Activated CD4-positive, alpha-beta T cell treated with anti-CD3 and anti-CD28 coated beads for 36 hours (primary cell): ENCODE measurements at regions not wholly inside any gene's neighbourhood (a gene's known extent, or its start where the extent isn't known, plus 50 kb on each side); places are given as distances from the start of the nearest gene placed in this dataset.

ENCODE experiments used
- ATAC-seq: fragments of 200-7000 bp; cut with Tn5 transposase; one replicate; pipeline ENCODE4 v1.10.0; 2021; ENCODE audit warnings: mild to moderate bottlenecking, moderate library complexity
- CTCF ChIA-PET: fragments of 350-600 bp; sonication (Branson Sonifier 250); formaldehyde crosslinking; loops from one replicate; lab custom pipeline; 2021; ENCODE audit warnings: antibody characterized with exemption; lab: Charles Lee
- POLR2A ChIA-PET: fragments of 350-600 bp; sonication (Branson Sonifier 250); formaldehyde crosslinking; loops from one replicate; lab custom pipeline; 2021; ENCODE audit warnings: antibody characterized with exemption, inconsistent platforms; lab: Charles Lee
- DNase-seq: peaks from one replicate; pipeline ENCODE4 v3.0.0-alpha.2; 2020
- H3K27ac Mint-ChIP-seq: one replicate; pipeline ENCODE4 v1.8.0; 2021; ENCODE audit warnings: mixed read lengths
- H3K27me3 Mint-ChIP-seq: one replicate; pipeline ENCODE4 v1.8.0; 2021; ENCODE audit warnings: mixed read lengths
- H3K36me3 Mint-ChIP-seq: one replicate; pipeline ENCODE4 v1.8.0; 2021; ENCODE audit warnings: low read depth, mixed read lengths
- H3K4me1 Mint-ChIP-seq: one replicate; pipeline ENCODE4 v1.8.0; 2021; ENCODE audit warnings: mixed read lengths
- H3K4me3 Mint-ChIP-seq: one replicate; pipeline ENCODE4 v1.8.0; 2021; ENCODE audit warnings: mild to moderate bottlenecking, moderate library complexity, mixed read lengths
- H3K9me3 Mint-ChIP-seq: one replicate; pipeline ENCODE4 v1.8.0; 2021; ENCODE audit warnings: low read depth, mixed read lengths
- intact Hi-C, 2 experiments: fragments of 100-400 bp; cut with DNase I in 1 of 2; cut with micrococcal nuclease in 1 of 2; formaldehyde crosslinking; loops; one replicate each; pipeline versions ENCODE4 v1.14.2 to v1.15.1; 2022 to 2024; cut with DNase I, micrococcal nuclease

- H3K9me3 Mint-ChIP-seq, result peaks cover 11% of the 10 kb centered on the region
- ChIA-PET POLR2A (no interaction called here), CTCF (no interaction called here)
- no peak overlapping the region for H3K4me3 Mint-ChIP-seq
- H3K27ac Mint-ChIP-seq, result no peak overlapping the region
- DNase-seq, result no peak
- H3K4me1 Mint-ChIP-seq, result no peaks in the 10 kb centered on the region
- H3K36me3 Mint-ChIP-seq, result no peaks in the 10 kb centered on the region
- ATAC-seq, result no peak
- intact Hi-C loops, result no loop called here
- peaks cover 4% of the 10 kb centered on the region for H3K27me3 Mint-ChIP-seq
Measured at GRCh38 chr15:96561593-96561992, 231.1 kb downstream of the NR2F2 start.

- no peak for ATAC-seq
- no peak overlapping the region for H3K4me3 Mint-ChIP-seq
- H3K4me1 Mint-ChIP-seq, result no peaks in the 10 kb centered on the region
- ChIA-PET POLR2A (no interaction called here), CTCF (no interaction called here)
- H3K27ac Mint-ChIP-seq, result no peak overlapping the region
- H3K36me3 Mint-ChIP-seq, result no peaks in the 10 kb centered on the region
- H3K27me3 Mint-ChIP-seq, result peaks cover 2% of the 10 kb centered on the region
- peaks cover 11% of the 10 kb centered on the region for H3K9me3 Mint-ChIP-seq
- intact Hi-C loops, result no loop called here
- no peak for DNase-seq
Measured at GRCh38 chr15:96564546-96564945, 234.0 kb downstream of the NR2F2 start.

GRCh38 chr15:96565266-96565665 lies 234.8 kb downstream of the NR2F2 start:
- no peak overlapping the region for H3K4me3 Mint-ChIP-seq
- no peaks in the 10 kb centered on the region for H3K36me3 Mint-ChIP-seq
- H3K9me3 Mint-ChIP-seq, result peaks cover 10% of the 10 kb centered on the region
- no peak for DNase-seq
- intact Hi-C loops, result no loop called here
- ChIA-PET POLR2A (no interaction called here), CTCF (interaction anchor here (0.8 kb wide), 1 partner anchor 1885 kb away, joined by 3 read pairs; no protein-coding TSS in a partner anchor)
- H3K27ac Mint-ChIP-seq, result no peak overlapping the region
- peaks cover 2% of the 10 kb centered on the region for H3K27me3 Mint-ChIP-seq
- no peak for ATAC-seq
- no peaks in the 10 kb centered on the region for H3K4me1 Mint-ChIP-seq

GRCh38 chr15:96574782-96575181 lies 244.3 kb downstream of the NR2F2 start:
- ATAC-seq (no peak), DNase-seq (no peak)
- H3K9me3 Mint-ChIP-seq, result peaks cover 6% of the 10 kb centered on the region
- ChIA-PET CTCF (no interaction called here), POLR2A (no interaction called here)
- H3K4me3 Mint-ChIP-seq, result no peak overlapping the region
- no peaks in the 10 kb centered on the region for H3K36me3 Mint-ChIP-seq
- H3K27me3 Mint-ChIP-seq, result peaks cover 3% of the 10 kb centered on the region
- H3K27ac Mint-ChIP-seq, result no peak overlapping the region
- intact Hi-C loops, result no loop called here
- H3K4me1 Mint-ChIP-seq, result no peaks in the 10 kb centered on the region

- Mint-ChIP-seq H3K4me3 (no peak overlapping the region), H3K9me3 (peaks cover 5% of the 10 kb centered on the region), H3K36me3 (no peaks in the 10 kb centered on the region), H3K27me3 (peaks cover 3% of the 10 kb centered on the region), H3K27ac (no peak overlapping the region), H3K4me1 (no peaks in the 10 kb centered on the region)
- CTCF ChIA-PET, result no interaction called here
- intact Hi-C loops, result no loop called here
- POLR2A ChIA-PET, result no interaction called here
- ATAC-seq (no peak), DNase-seq (no peak)
Measured at GRCh38 chr15:96576596-96576995, 246.1 kb downstream of the NR2F2 start.

GRCh38 chr15:96578393-96578792 lies 247.9 kb downstream of the NR2F2 start:
- Mint-ChIP-seq H3K27ac (no peak overlapping the region), H3K4me3 (no peak overlapping the region), H3K9me3 (peaks cover 2% of the 10 kb centered on the region), H3K36me3 (no peaks in the 10 kb centered on the region), H3K27me3 (peaks cover 3% of the 10 kb centered on the region), H3K4me1 (no peaks in the 10 kb centered on the region)
- ChIA-PET CTCF (no interaction called here), POLR2A (no interaction called here)
- ATAC-seq (no peak), DNase-seq (no peak)
- intact Hi-C loops, result no loop called here

- Mint-ChIP-seq H3K4me3 (no peak overlapping the region), H3K36me3 (no peaks in the 10 kb centered on the region), H3K4me1 (no peaks in the 10 kb centered on the region), H3K27me3 (no peaks in the 10 kb centered on the region), H3K9me3 (no peaks in the 10 kb centered on the region), H3K27ac (no peak overlapping the region)
- DNase-seq, result no peak
- intact Hi-C loops, result no loop called here
- no peak for ATAC-seq
- POLR2A ChIA-PET, result no interaction called here
- CTCF ChIA-PET, result no interaction called here
Measured at GRCh38 chr15:96581371-96581770, 250.9 kb downstream of the NR2F2 start.

GRCh38 chr15:96582473-96582872 lies 252.0 kb downstream of the NR2F2 start:
- H3K4me3 Mint-ChIP-seq, result no peak overlapping the region
- ChIA-PET POLR2A (no interaction called here), CTCF (no interaction called here)
- no peaks in the 10 kb centered on the region for H3K36me3 Mint-ChIP-seq
- H3K9me3 Mint-ChIP-seq, result no peaks in the 10 kb centered on the region
- no peaks in the 10 kb centered on the region for H3K27me3 Mint-ChIP-seq
- DNase-seq (no peak), ATAC-seq (no peak)
- intact Hi-C loops, result no loop called here
- H3K4me1 Mint-ChIP-seq, result no peaks in the 10 kb centered on the region
- H3K27ac Mint-ChIP-seq, result no peak overlapping the region

- Mint-ChIP-seq H3K27me3 (no peaks in the 10 kb centered on the region), H3K9me3 (no peaks in the 10 kb centered on the region), H3K4me3 (no peak overlapping the region), H3K27ac (no peak overlapping the region), H3K4me1 (no peaks in the 10 kb centered on the region), H3K36me3 (no peaks in the 10 kb centered on the region)
- CTCF ChIA-PET, result no interaction called here
- ATAC-seq, result no peak
- POLR2A ChIA-PET, result no interaction called here
- intact Hi-C loops, result no loop called here
- no peak for DNase-seq
Measured at GRCh38 chr15:96583671-96584070, 253.2 kb downstream of the NR2F2 start.

- ATAC-seq (no peak), DNase-seq (no peak)
- Mint-ChIP-seq H3K27ac (no peak overlapping the region), H3K36me3 (no peaks in the 10 kb centered on the region), H3K4me1 (no peaks in the 10 kb centered on the region), H3K4me3 (no peak overlapping the region), H3K9me3 (no peaks in the 10 kb centered on the region), H3K27me3 (no peaks in the 10 kb centered on the region)
- ChIA-PET POLR2A (no interaction called here), CTCF (no interaction called here)
- intact Hi-C loops, result no loop called here
Measured at GRCh38 chr15:96585484-96586386, 255.2 kb downstream of the NR2F2 start.

GRCh38 chr15:96586901-96587300 lies 256.4 kb downstream of the NR2F2 start:
- intact Hi-C loops, result no loop called here
- Mint-ChIP-seq H3K27ac (no peak overlapping the region), H3K4me3 (no peak overlapping the region), H3K4me1 (no peaks in the 10 kb centered on the region), H3K9me3 (no peaks in the 10 kb centered on the region), H3K27me3 (no peaks in the 10 kb centered on the region), H3K36me3 (no peaks in the 10 kb centered on the region)
- ATAC-seq (no peak), DNase-seq (no peak)
- ChIA-PET POLR2A (no interaction called here), CTCF (no interaction called here)

GRCh38 chr15:96589864-96590263 lies 259.4 kb downstream of the NR2F2 start:
- CTCF ChIA-PET, result no interaction called here
- DNase-seq, result no peak
- Mint-ChIP-seq H3K9me3 (no peaks in the 10 kb centered on the region), H3K27me3 (no peaks in the 10 kb centered on the region), H3K36me3 (no peaks in the 10 kb centered on the region), H3K27ac (no peak overlapping the region), H3K4me3 (no peak overlapping the region), H3K4me1 (no peaks in the 10 kb centered on the region)
- intact Hi-C loops, result no loop called here
- POLR2A ChIA-PET, result no interaction called here
- no peak for ATAC-seq
